ENCODE measurements at regions not wholly inside any gene's neighbourhood (a gene's known extent, or its start where the extent isn't known, plus 50 kb on each side); places are given as distances from the start of the nearest gene placed in this dataset.

GRCh38 chr10:69726850-69727249, 74.9 kb upstream of the COL13A1 start:
- H3K4me1 ChIP-seq (ENCODE audit: insufficient read depth, low read length), result peaks cover 6% of the 10 kb centered on the region
- TF ChIP-seq, protein P1, sequence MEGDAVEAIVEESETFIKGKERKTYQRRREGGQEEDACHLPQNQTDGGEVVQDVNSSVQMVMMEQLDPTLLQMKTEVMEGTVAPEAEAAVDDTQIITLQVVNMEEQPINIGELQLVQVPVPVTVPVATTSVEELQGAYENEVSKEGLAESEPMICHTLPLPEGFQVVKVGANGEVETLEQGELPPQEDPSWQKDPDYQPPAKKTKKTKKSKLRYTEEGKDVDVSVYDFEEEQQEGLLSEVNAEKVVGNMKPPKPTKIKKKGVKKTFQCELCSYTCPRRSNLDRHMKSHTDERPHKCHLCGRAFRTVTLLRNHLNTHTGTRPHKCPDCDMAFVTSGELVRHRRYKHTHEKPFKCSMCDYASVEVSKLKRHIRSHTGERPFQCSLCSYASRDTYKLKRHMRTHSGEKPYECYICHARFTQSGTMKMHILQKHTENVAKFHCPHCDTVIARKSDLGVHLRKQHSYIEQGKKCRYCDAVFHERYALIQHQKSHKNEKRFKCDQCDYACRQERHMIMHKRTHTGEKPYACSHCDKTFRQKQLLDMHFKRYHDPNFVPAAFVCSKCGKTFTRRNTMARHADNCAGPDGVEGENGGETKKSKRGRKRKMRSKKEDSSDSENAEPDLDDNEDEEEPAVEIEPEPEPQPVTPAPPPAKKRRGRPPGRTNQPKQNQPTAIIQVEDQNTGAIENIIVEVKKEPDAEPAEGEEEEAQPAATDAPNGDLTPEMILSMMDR (IDR thresholded peaks at IDR 0.05; ENCODE audit: extremely low read depth, low read depth, low read length), result no peak
- H4K20me1 ChIP-seq (ENCODE audit: insufficient read depth, low read length), result no peaks in the 10 kb centered on the region
- no peak overlapping the region for H2AFZ ChIP-seq (ENCODE audit: low read length)
- H3K27me3 ChIP-seq (ENCODE audit: insufficient read depth, low read length), result peaks cover 19% of the 10 kb centered on the region
- no peak overlapping the region for H3K4me3 ChIP-seq (ENCODE audit: insufficient read depth, low read length)
- DNase-seq (ENCODE audit: insufficient read length, low spot score, missing footprints), result no peak
- H3K27ac ChIP-seq (ENCODE audit: low read depth, low read length), result no peak overlapping the region
- no peak overlapping the region for H3K4me2 ChIP-seq (ENCODE audit: insufficient read depth, low read length)
- no peaks in the 10 kb centered on the region for H3K9me3 ChIP-seq (ENCODE audit: low read depth, low read length)
- H3K79me2 ChIP-seq (ENCODE audit: insufficient read depth, low read length), result no peaks in the 10 kb centered on the region
- no peaks in the 10 kb centered on the region for H3K36me3 ChIP-seq (ENCODE audit: insufficient read depth, low read length)

- TF ChIP-seq, protein P1 (IDR thresholded peaks at IDR 0.05; ENCODE audit: extremely low read depth, low read depth, low read length), result no peak
- Histone ChIP-seq H3K9me3 (ENCODE audit: low read depth, low read length) (no peaks in the 10 kb centered on the region), H4K20me1 (ENCODE audit: insufficient read depth, low read length) (no peaks in the 10 kb centered on the region), H3K4me1 (ENCODE audit: insufficient read depth, low read length) (peaks cover 6% of the 10 kb centered on the region), H3K4me3 (ENCODE audit: insufficient read depth, low read length) (no peak overlapping the region), H3K4me2 (ENCODE audit: insufficient read depth, low read length) (no peak overlapping the region), H3K27ac (ENCODE audit: low read depth, low read length) (no peak overlapping the region), H3K36me3 (ENCODE audit: insufficient read depth, low read length) (no peaks in the 10 kb centered on the region), H2AFZ (ENCODE audit: low read length) (no peak overlapping the region), H3K27me3 (ENCODE audit: insufficient read depth, low read length) (peaks cover 15% of the 10 kb centered on the region), H3K79me2 (ENCODE audit: insufficient read depth, low read length) (no peaks in the 10 kb centered on the region)
- peak; percentile 84 for DNase-seq (ENCODE audit: insufficient read length, low spot score, missing footprints)
Observed at GRCh38 chr10:69728335-69728870, 73.3 kb upstream of the COL13A1 start.

- no peak for DNase-seq (ENCODE audit: insufficient read length, low spot score, missing footprints)
- no peaks in the 10 kb centered on the region for H4K20me1 ChIP-seq (ENCODE audit: insufficient read depth, low read length)
- TF ChIP-seq, protein P1 (IDR thresholded peaks at IDR 0.05; ENCODE audit: extremely low read depth, low read depth, low read length), result no peak
Observed at GRCh38 chr10:69729326-69730048, 72.2 kb upstream of the COL13A1 start.

More at GRCh38 chr10:69729326-69730048, 72.2 kb upstream of the COL13A1 start:
- Histone ChIP-seq H2AFZ (ENCODE audit: low read length) (no peak overlapping the region), H3K9me3 (ENCODE audit: low read depth, low read length) (no peaks in the 10 kb centered on the region), H3K36me3 (ENCODE audit: insufficient read depth, low read length) (no peaks in the 10 kb centered on the region), H3K4me1 (ENCODE audit: insufficient read depth, low read length) (peaks cover 14% of the 10 kb centered on the region), H3K4me2 (ENCODE audit: insufficient read depth, low read length) (no peak overlapping the region), H3K4me3 (ENCODE audit: insufficient read depth, low read length) (no peak overlapping the region), H3K27ac (ENCODE audit: low read depth, low read length) (no peak overlapping the region), H3K79me2 (ENCODE audit: insufficient read depth, low read length) (no peaks in the 10 kb centered on the region), H3K27me3 (ENCODE audit: insufficient read depth, low read length) (peaks cover 5% of the 10 kb centered on the region)
